Neutrophil (primary cell): ENCODE measurements at regions not wholly inside any gene's neighbourhood (a gene's known extent, or its start where the extent isn't known, plus 50 kb on each side); places are given as distances from the start of the nearest gene placed in this dataset.

ENCODE experiments used
- H3K27ac ChIP-seq: fragments of 200-600 bp; sonication (generic); 2 replicates; pipeline ENCODE4 v1.5.1; 2016; ENCODE audit warnings: mild to moderate bottlenecking, moderate library complexity
- H3K27me3 ChIP-seq: fragments of 200-600 bp; sonication (generic); 2 replicates; pipeline ENCODE4 v1.6.0; 2016; ENCODE audit warnings: mild to moderate bottlenecking
- H3K36me3 ChIP-seq: fragments of 200-600 bp; sonication (generic); 2 replicates; pipeline ENCODE4 v1.5.1; 2017
- H3K4me1 ChIP-seq, 2 experiments: fragments of 200-600 bp in 1 of 2; sonication (generic) in 1 of 2; 1 replicate in 1 of 2; 2 replicates in 1 of 2; pipeline versions ENCODE4 v1.5.1 to v1.6.1; 2013 to 2016; ENCODE audit warnings: low read depth in 1 of 2, low read length in 1 of 2, mild to moderate bottlenecking in 1 of 2, moderate library complexity in 1 of 2; ENCODE audit not compliant: control insufficient read depth in 1 of 2, insufficient read depth in 1 of 2
- H3K4me3 ChIP-seq, 2 experiments: fragments of 200-600 bp in 1 of 2; sonication (generic) in 1 of 2; 1 replicate in 1 of 2; 2 replicates in 1 of 2; pipeline ENCODE4 v1.5.1; 2013 to 2016; ENCODE audit warnings: low read depth in 1 of 2, low read length in 1 of 2, mild to moderate bottlenecking in 1 of 2, moderate library complexity in 1 of 2
- H3K9me3 ChIP-seq: fragments of 200-600 bp; sonication (generic); 2 replicates; pipeline ENCODE4 v1.5.1; 2016
- TF ChIP-seq, protein P1 (sequence below): fragments of 200-600 bp; sonication (generic); IDR thresholded peaks from 2 replicates; pipeline ENCODE4 v1.5.1; 2016; ENCODE audit warnings: antibody characterized with exemption

DNA sequence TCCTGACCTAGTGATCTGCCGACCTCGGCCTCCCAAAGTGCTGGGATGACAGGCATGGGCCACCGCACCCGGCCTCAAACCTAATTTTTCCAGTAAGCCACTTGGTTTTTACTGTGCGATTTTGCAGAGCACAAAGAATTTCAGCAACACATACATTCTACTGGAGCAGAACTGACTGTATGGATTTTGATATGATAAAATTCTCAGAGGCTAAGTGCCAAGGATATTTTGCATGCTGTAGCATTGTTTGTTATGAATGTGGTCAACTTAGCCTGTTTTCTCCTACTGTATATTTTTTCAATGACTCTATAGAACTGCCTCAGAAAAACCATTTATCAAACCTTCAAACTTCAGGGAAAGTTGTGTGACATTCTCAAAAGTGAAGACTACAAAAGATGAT, 89.2 kb downstream of the FAT3 start:
- Histone ChIP-seq H3K4me3 (no peak overlapping the region), H3K27ac (no peak overlapping the region), H3K27me3 (no peaks in the 10 kb centered on the region), H3K4me1 (no peaks in the 10 kb centered on the region), H3K9me3 (no peaks in the 10 kb centered on the region), H3K36me3 (no peaks in the 10 kb centered on the region)
- TF ChIP-seq, protein P1, sequence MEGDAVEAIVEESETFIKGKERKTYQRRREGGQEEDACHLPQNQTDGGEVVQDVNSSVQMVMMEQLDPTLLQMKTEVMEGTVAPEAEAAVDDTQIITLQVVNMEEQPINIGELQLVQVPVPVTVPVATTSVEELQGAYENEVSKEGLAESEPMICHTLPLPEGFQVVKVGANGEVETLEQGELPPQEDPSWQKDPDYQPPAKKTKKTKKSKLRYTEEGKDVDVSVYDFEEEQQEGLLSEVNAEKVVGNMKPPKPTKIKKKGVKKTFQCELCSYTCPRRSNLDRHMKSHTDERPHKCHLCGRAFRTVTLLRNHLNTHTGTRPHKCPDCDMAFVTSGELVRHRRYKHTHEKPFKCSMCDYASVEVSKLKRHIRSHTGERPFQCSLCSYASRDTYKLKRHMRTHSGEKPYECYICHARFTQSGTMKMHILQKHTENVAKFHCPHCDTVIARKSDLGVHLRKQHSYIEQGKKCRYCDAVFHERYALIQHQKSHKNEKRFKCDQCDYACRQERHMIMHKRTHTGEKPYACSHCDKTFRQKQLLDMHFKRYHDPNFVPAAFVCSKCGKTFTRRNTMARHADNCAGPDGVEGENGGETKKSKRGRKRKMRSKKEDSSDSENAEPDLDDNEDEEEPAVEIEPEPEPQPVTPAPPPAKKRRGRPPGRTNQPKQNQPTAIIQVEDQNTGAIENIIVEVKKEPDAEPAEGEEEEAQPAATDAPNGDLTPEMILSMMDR: no peak

DNA sequence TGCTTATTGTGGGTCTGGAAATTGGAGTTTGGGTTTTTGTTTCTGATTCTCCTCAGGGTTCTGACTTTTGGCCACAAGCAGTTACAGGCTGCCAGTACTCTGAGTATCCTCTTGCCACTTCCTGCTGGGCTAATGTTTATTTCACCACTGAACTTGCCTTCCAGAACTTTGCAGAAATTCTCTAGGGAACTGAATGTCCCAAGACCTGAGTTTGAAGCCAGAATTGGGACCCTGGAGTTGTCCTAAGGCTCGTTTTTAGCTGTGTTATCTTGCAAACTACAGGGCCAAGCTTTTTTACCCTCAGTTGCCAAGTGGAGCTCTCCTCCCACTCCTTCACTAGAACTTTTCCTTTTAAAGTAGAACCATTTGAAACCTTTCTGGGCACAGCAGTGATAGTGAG, 89.9 kb downstream of the FAT3 start:
- H3K9me3 ChIP-seq: no peaks in the 10 kb centered on the region
- TF ChIP-seq, protein P1: no peak
- H3K27ac ChIP-seq: no peak overlapping the region
- no peaks in the 10 kb centered on the region for H3K36me3 ChIP-seq
- H3K4me3 ChIP-seq: no peak overlapping the region
- H3K27me3 ChIP-seq: no peaks in the 10 kb centered on the region
- no peaks in the 10 kb centered on the region for H3K4me1 ChIP-seq

DNA sequence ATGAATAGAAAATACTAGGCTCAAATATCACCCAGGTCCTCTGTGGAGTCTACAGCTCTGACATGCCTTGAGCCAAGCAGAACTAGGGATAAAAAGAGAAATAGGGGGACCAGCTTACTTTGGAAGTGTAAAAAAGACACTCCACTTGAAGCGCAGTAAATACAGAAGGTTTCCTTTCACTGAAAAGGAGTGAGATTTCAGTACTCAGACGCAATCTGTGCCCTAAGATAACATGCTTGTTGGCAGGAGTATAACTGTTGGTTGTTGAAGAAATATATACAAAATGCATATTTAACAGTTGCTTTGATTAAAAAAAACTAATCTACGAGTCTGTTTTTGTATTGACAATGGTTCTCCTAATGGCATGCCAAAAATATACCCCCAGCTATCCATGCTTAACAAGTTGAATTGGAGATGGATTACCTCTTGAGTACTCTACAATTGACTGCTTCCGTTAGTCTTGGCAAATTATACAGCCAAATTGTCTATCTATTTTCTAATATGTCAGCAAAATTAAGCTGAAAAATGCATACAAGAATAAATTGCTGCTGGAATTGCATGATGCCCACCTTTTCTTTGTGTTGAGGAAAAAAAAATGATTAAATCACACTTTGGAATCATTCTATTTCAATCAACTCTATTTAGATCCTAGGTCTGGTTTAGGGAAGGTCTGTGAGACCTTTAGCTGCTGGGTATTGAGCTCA, 91.6 kb downstream of the FAT3 start:
- Histone ChIP-seq H3K36me3 (no peaks in the 10 kb centered on the region), H3K9me3 (no peaks in the 10 kb centered on the region), H3K4me3 (no peak overlapping the region), H3K27me3 (no peaks in the 10 kb centered on the region), H3K27ac (no peak overlapping the region), H3K4me1 (no peaks in the 10 kb centered on the region)
- TF ChIP-seq, protein P1: no peak

DNA sequence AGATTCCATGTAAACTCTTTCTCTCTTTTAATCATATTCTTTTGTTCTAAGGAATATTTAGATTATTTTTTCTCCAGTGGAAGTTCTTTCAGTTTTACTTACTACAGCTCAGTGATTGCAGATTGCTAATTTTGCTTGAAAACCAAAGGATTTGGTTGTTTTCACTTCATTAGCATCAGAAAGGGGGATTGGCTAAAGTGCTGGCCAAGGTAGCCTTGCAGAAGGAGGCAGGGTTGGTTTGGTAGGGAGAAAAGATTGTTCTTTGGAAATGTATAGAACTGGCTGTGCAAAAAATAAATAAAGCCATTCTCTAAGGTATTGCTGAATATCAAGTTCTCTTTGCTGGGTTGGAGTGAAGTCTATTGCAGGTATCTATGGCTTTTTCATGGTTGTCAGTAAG, 92.6 kb downstream of the FAT3 start:
- H3K4me1 ChIP-seq: no peaks in the 10 kb centered on the region
- H3K9me3 ChIP-seq: no peaks in the 10 kb centered on the region
- TF ChIP-seq, protein P1: no peak
- H3K27me3 ChIP-seq: no peaks in the 10 kb centered on the region
- H3K36me3 ChIP-seq: no peaks in the 10 kb centered on the region
- H3K27ac ChIP-seq: no peak overlapping the region
- no peak overlapping the region for H3K4me3 ChIP-seq

DNA sequence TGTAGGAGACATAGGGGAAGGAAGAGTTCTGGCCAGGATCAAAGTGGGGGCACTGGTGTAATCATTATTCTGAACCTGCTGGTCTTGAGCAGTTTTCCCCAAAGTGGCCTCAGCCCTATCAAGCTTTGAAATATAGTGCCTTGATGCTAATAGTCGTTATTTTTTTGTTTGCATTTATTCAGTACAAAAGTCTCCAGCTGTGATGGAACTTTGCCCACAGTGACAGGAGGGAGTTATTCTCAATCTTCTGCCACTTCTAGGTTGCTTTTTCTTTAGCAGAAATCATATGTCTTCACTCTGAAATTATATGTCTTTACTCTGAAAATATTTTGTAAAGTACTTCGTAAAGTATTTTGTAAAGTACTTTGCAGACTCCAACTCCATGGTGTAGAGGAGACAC, 93.1 kb downstream of the FAT3 start:
- no peak overlapping the region for H3K4me3 ChIP-seq
- H3K27me3 ChIP-seq: no peaks in the 10 kb centered on the region
- TF ChIP-seq, protein P1: no peak
- H3K27ac ChIP-seq: no peak overlapping the region
- H3K36me3 ChIP-seq: no peaks in the 10 kb centered on the region
- no peaks in the 10 kb centered on the region for H3K4me1 ChIP-seq
- H3K9me3 ChIP-seq: no peaks in the 10 kb centered on the region

DNA sequence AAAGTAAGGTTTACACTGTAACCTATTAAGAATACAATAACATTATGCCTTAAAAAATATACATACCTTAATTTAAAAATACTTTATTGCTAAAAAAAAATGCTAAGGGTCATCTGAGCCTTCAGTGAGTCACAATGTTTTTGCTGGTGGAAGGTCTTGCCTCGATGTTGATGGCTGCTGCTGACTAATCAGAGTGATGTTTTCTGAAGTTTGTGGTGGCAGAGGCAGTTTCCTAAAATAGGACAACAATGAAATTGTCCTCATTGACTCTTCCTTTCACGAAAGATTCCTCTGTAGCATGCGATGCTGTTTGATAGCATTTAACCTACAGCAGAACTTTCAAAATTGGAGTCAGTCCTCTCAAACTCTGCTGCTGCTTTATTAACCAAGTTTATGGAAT, 97.6 kb downstream of the FAT3 start:
- no peak overlapping the region for H3K27ac ChIP-seq
- TF ChIP-seq, protein P1: no peak
- no peaks in the 10 kb centered on the region for H3K36me3 ChIP-seq
- H3K4me1 ChIP-seq: no peaks in the 10 kb centered on the region
- H3K9me3 ChIP-seq: no peaks in the 10 kb centered on the region
- H3K4me3 ChIP-seq: no peak overlapping the region
- H3K27me3 ChIP-seq: no peaks in the 10 kb centered on the region
